ENCODE measurements at regions not wholly inside any gene's neighbourhood (a gene's known extent, or its start where the extent isn't known, plus 50 kb on each side); places are given as distances from the start of the nearest gene placed in this dataset.
A peak's percentile ranks its signal among the peaks of the same experiment; 100 is the strongest.

- Mint-ChIP-seq H3K27me3 (ENCODE audit: low read depth) (peaks cover 6% of the 10 kb centered on the region), H3K36me3 (ENCODE audit: low read depth) (no peaks in the 10 kb centered on the region), H3K27ac (no peak overlapping the region), H3K4me1 (peaks cover 43% of the 10 kb centered on the region), H3K9me3 (no peaks in the 10 kb centered on the region), H3K4me3 (no peak overlapping the region)
- TF ChIP-seq, protein P1, sequence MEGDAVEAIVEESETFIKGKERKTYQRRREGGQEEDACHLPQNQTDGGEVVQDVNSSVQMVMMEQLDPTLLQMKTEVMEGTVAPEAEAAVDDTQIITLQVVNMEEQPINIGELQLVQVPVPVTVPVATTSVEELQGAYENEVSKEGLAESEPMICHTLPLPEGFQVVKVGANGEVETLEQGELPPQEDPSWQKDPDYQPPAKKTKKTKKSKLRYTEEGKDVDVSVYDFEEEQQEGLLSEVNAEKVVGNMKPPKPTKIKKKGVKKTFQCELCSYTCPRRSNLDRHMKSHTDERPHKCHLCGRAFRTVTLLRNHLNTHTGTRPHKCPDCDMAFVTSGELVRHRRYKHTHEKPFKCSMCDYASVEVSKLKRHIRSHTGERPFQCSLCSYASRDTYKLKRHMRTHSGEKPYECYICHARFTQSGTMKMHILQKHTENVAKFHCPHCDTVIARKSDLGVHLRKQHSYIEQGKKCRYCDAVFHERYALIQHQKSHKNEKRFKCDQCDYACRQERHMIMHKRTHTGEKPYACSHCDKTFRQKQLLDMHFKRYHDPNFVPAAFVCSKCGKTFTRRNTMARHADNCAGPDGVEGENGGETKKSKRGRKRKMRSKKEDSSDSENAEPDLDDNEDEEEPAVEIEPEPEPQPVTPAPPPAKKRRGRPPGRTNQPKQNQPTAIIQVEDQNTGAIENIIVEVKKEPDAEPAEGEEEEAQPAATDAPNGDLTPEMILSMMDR (IDR thresholded peaks at IDR 0.05; ENCODE audit: unreplicated experiment in 3 of 3): no peak
Observed at GRCh38 chr1:116276532-116276931, 96.5 kb upstream of the ATP1A1 start.

DNA sequence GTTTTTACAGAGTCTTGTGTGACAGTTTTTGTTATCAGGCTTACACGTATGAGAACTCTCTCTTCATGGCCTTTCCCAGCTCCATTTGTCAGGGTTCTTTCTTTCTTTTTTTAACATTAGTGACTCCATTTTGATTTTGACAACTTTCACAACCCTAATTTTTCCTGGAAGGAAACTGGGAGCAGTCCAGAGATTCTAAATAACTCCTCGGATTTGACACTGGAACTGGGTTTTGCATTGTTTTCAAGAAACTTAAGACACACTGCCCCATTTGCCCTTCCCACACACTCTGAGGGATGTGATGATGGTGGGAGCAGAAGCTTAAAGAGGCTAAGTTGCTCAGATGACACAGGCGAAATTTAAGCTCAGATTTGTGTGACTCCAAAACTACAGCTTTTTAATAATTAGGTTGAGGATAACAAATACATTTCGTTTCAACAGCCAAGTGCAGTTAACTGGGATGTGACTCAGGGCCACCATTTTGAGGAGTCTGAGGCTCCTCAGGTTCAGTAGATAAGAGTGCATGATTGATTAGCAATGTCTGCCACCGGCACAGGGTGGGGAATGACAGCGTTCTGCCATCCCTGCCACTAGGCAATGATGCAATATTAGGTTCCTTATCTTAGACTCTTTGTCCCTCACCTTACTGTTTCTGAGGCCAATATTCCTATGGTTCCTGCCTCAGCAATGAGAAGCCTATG lies 95.1 kb upstream of the ATP1A1 start:
- H3K4me1 Mint-ChIP-seq: peaks cover 43% of the 10 kb centered on the region
- H3K36me3 Mint-ChIP-seq (ENCODE audit: low read depth): no peaks in the 10 kb centered on the region
- peaks cover 6% of the 10 kb centered on the region for H3K27me3 Mint-ChIP-seq (ENCODE audit: low read depth)
- H3K9me3 Mint-ChIP-seq: no peaks in the 10 kb centered on the region
- peak overlapping the region in 1 of 3 experiments; percentile 41 for H3K27ac Mint-ChIP-seq
- TF ChIP-seq, protein P1 (IDR thresholded peaks at IDR 0.05; ENCODE audit: unreplicated experiment in 3 of 3): no peak
- no peak overlapping the region for H3K4me3 Mint-ChIP-seq

DNA sequence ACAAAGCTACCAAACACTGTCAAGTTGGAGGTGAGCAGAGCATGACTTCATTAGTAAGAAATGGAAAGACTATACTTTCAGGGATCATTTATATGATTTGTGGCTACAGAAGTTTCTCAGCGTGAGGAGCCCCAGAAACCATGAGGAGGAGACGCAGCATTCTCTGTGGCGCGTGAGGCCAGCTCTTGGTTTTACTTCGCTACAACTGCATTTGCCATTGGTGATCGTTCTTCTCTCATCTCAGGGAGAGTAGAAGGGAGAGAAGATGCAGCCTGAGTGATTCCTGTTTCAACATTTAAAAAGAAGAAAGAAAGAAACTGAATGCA lies 94.5 kb upstream of the ATP1A1 start:
- H3K4me3 Mint-ChIP-seq: no peak overlapping the region
- H3K27me3 Mint-ChIP-seq (ENCODE audit: low read depth): peaks cover 6% of the 10 kb centered on the region
- H3K27ac Mint-ChIP-seq: peak overlapping the region in 1 of 3 experiments; percentile 41
- peaks cover 37% of the 10 kb centered on the region for H3K4me1 Mint-ChIP-seq
- no peaks in the 10 kb centered on the region for H3K9me3 Mint-ChIP-seq
- TF ChIP-seq, protein P1 (IDR thresholded peaks at IDR 0.05; ENCODE audit: unreplicated experiment in 3 of 3): no peak
- H3K36me3 Mint-ChIP-seq (ENCODE audit: low read depth): no peaks in the 10 kb centered on the region

DNA sequence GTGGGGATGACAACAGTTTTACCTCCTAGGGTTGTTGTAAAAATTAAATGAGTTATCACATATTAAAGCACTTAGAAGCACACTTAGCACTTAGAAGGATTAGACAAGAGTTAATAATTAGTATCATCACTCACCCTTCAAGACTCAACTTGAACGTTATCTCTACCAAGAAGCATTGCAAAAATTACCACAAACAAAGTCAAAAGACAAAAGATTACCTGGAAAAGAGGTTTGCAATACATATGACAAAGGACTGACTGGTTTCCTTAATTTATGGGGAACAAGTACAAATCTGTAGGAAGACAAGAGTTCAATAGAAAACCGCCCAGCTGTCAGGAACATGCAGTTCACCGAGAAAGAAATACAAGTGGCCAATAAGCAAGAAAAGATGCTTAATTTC lies 93.3 kb upstream of the ATP1A1 start:
- Mint-ChIP-seq H3K4me3 (no peak overlapping the region), H3K36me3 (ENCODE audit: low read depth) (no peaks in the 10 kb centered on the region), H3K27ac (no peak overlapping the region), H3K27me3 (ENCODE audit: low read depth) (peaks cover 6% of the 10 kb centered on the region), H3K9me3 (no peaks in the 10 kb centered on the region), H3K4me1 (peaks cover 25% of the 10 kb centered on the region)
- TF ChIP-seq, protein P1 (IDR thresholded peaks at IDR 0.05; ENCODE audit: unreplicated experiment in 3 of 3): no peak

GRCh38 chr1:116284819-116285390 lies 88.1 kb upstream of the ATP1A1 start:
- TF ChIP-seq, protein P1 (IDR thresholded peaks at IDR 0.05; ENCODE audit: unreplicated experiment in 3 of 3): no peak
- peaks cover 27% of the 10 kb centered on the region for H3K4me1 Mint-ChIP-seq
- H3K9me3 Mint-ChIP-seq: no peaks in the 10 kb centered on the region
- H3K36me3 Mint-ChIP-seq (ENCODE audit: low read depth): no peaks in the 10 kb centered on the region
- no peaks in the 10 kb centered on the region for H3K27me3 Mint-ChIP-seq (ENCODE audit: low read depth)
- H3K4me3 Mint-ChIP-seq: no peak overlapping the region
- no peak overlapping the region for H3K27ac Mint-ChIP-seq

DNA sequence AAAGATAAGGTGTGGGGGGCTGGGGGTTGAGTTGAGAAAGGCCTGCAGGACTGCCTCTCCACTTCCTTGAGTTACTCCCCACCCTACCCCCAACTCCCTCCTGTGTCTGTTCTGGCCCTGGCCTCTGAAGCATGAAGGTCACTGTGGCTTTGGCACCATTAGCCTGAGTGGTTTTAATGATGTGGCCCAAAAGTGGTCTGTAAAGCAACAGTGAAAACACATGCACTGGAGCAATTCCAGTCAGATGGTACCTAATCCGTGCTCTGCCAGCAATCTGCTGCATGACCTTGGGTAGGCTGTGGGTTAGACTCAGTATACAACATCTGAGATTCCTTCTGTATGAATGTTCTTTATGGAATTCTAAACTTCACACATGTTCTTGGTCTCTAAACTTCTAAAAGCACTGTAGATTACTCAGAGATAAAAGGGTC lies 86.5 kb upstream of the ATP1A1 start:
- H3K4me3 Mint-ChIP-seq: no peak overlapping the region
- peaks cover 27% of the 10 kb centered on the region for H3K4me1 Mint-ChIP-seq
- H3K27me3 Mint-ChIP-seq (ENCODE audit: low read depth): no peaks in the 10 kb centered on the region
- no peaks in the 10 kb centered on the region for H3K36me3 Mint-ChIP-seq (ENCODE audit: low read depth)
- no peaks in the 10 kb centered on the region for H3K9me3 Mint-ChIP-seq
- TF ChIP-seq, protein P1 (IDR thresholded peaks at IDR 0.05; ENCODE audit: unreplicated experiment in 3 of 3): no peak
- peak overlapping the region in 1 of 3 experiments; percentile 83 for H3K27ac Mint-ChIP-seq

All from nephron (organoid).